HepG2 (cell line): ENCODE measurements at regions not wholly inside any gene's neighbourhood (a gene's known extent, or its start where the extent isn't known, plus 50 kb on each side); places are given as distances from the start of the nearest gene placed in this dataset.

Experiments
- ATAC-seq: fragments of 200-7000 bp; cut with Tn5 transposase; 3 replicates; pipeline ENCODE4 v1.9.1; 2020; ENCODE audit warnings: mild to moderate bottlenecking, moderate library complexity
- BruUV-seq: library from RNA; stranded (reverse); fragments of 400-500 nt; replicated peaks from 2 replicates; lab custom pipeline; 2021; lab: Mats Ljungman, UMichigan
- CTCF ChIA-PET: fragments of 300-600 bp; formaldehyde crosslinking; extraction: SDS; loops from one replicate; lab custom pipeline; 2021; ENCODE audit warnings: low total read pairs, inconsistent platforms, low intra/inter-chr PET ratio; lab: Yijun Ruan, JAX
- POLR2A ChIA-PET: fragments of 350-600 bp; sonication (Branson Sonifier 250); formaldehyde crosslinking; loops from one replicate; lab custom pipeline; 2020; ENCODE audit warnings: antibody characterized with exemption, inconsistent platforms; lab: Yijun Ruan, JAX
- DNase-seq: peaks from one replicate; pipeline ENCODE4 v3.0.0-alpha.2; 2015; ENCODE audit warnings: low spot score
- FAIRE-seq: peaks from 3 replicates; lab custom pipeline; 2011; peaks lifted over from hg19 to GRCh38; lab: Jason Lieb, UNC
- H2AFZ ChIP-seq: one replicate; pipeline ENCODE4 v1.6.1; 2011; ENCODE audit warnings: low read length, inconsistent platforms
- H3K27ac ChIP-seq: fragments of 300-600 bp; 3 replicates; pipeline ENCODE4 v1.8.0; 2011; ENCODE audit warnings: mixed run types, mild to moderate bottlenecking, mixed read lengths, low read length, inconsistent platforms; ENCODE audit not compliant: insufficient read depth; ENCODE audit errors: extremely low read length
- H3K27me3 ChIP-seq, 2 experiments: fragments of 200-600 bp in 1 of 2; 2 replicates in 1 of 2; 3 replicates in 1 of 2; pipeline versions ENCODE4 v1.6.0 to v1.8.0; 2011; ENCODE audit warnings: low read length in 2 of 2, mild to moderate bottlenecking in 2 of 2, moderate library complexity in 2 of 2, inconsistent platforms in 1 of 2; ENCODE audit not compliant: insufficient read depth in 2 of 2, control insufficient read depth in 1 of 2
- H3K36me3 ChIP-seq, 2 experiments: fragments of 200-600 bp in 1 of 2; replicated peaks in 1 of 2; 2 replicates in 1 of 2; 3 replicates in 1 of 2; pipeline versions ENCODE4 v1.5.1 to v1.8.0; 2011; ENCODE audit warnings: low read length in 2 of 2, inconsistent platforms in 1 of 2; ENCODE audit not compliant: insufficient read depth in 2 of 2, control insufficient read depth in 1 of 2
- H3K4me1 ChIP-seq: 2 replicates; pipeline ENCODE4 v1.5.1; 2012; ENCODE audit warnings: low read length, inconsistent platforms; ENCODE audit not compliant: insufficient read depth
- H3K4me2 ChIP-seq: 2 replicates; pipeline ENCODE4 v1.6.0; 2011; ENCODE audit warnings: low read depth, low read length, inconsistent platforms
- H3K4me3 ChIP-seq, 3 experiments: fragments of 200-600 bp in 1 of 3; sonication (generic), shearing (Covaris generic) in 1 of 3; replicated peaks in 1 of 3; 2 replicates each; pipeline ENCODE4 v1.5.1; 2011 to 2016; ENCODE audit warnings: low read length in 3 of 3, inconsistent platforms in 2 of 3, low read depth in 2 of 3, mild to moderate bottlenecking in 2 of 3, control low read depth in 1 of 3, mixed read lengths in 1 of 3; ENCODE audit not compliant: insufficient read depth in 1 of 3
- H3K79me2 ChIP-seq: one replicate; pipeline ENCODE4 v1.6.1; 2011; ENCODE audit warnings: low read length, inconsistent platforms; ENCODE audit not compliant: insufficient read depth
- H3K9ac ChIP-seq: 2 replicates; pipeline ENCODE4 v1.6.0; 2011; ENCODE audit warnings: mild to moderate bottlenecking, low read depth, low read length, inconsistent platforms; ENCODE audit not compliant: insufficient read depth
- H3K9me3 ChIP-seq: 2 replicates; pipeline ENCODE4 v1.5.1; 2012; ENCODE audit warnings: mild to moderate bottlenecking, low read length
- H4K20me1 ChIP-seq: 2 replicates; pipeline ENCODE4 v1.6.0; 2011; ENCODE audit warnings: inconsistent platforms, mild to moderate bottlenecking, low read length, moderate library complexity; ENCODE audit not compliant: insufficient read depth
- CCDC6 ChIP-seq: sonication (generic); formaldehyde crosslinking; IDR thresholded peaks from 2 replicates; pipeline ENCODE4 v1.8.1; 2022; ENCODE audit warnings: mild to moderate bottlenecking, missing genetic modification reagents, moderate library complexity
- HNRNPUL1 ChIP-seq: fragments of 200-400 bp; formaldehyde crosslinking; IDR thresholded peaks from 2 replicates; pipeline ENCODE4 v1.6.1; 2017; ENCODE audit warnings: low read depth, mild to moderate bottlenecking, low read length, moderate library complexity
- MBD4 ChIP-seq: IDR thresholded peaks from 2 replicates; pipeline ENCODE4 v1.6.1; 2012; ENCODE audit warnings: low read length, inconsistent platforms, borderline replicate concordance
- ZNF160 ChIP-seq: sonication (generic); formaldehyde crosslinking; IDR thresholded peaks from 2 replicates; pipeline ENCODE4 v1.8.0; 2022; ENCODE audit warnings: mild to moderate bottlenecking, inconsistent platforms, missing genetic modification reagents
- ZNF329 ChIP-seq: sonication (generic); formaldehyde crosslinking; IDR thresholded peaks from 2 replicates; pipeline ENCODE4 v1.9.0; 2021; ENCODE audit warnings: low read depth, mild to moderate bottlenecking, missing genetic modification reagents
- ZNF441 ChIP-seq: sonication (generic); formaldehyde crosslinking; IDR thresholded peaks from 2 replicates; pipeline ENCODE4 v1.7.0; 2021; ENCODE audit warnings: missing genetic modification reagents, borderline replicate concordance
- ZNF607 ChIP-seq: sonication (generic); formaldehyde crosslinking; IDR thresholded peaks from 2 replicates; pipeline ENCODE4 v1.5.1; 2020; ENCODE audit warnings: missing genetic modification reagents, mild to moderate bottlenecking, borderline replicate concordance
- WGBS: methylation state at CpG from one replicate; pipeline ENCODE4 v1.1.6; 2017; ENCODE audit warnings: low lambda C conversion rate; 5-methylcytosine and 5-hydroxymethylcytosine counted together
- in situ Hi-C: cut with HindIII; loops from 2 replicates; pipeline ENCODE4 v1.10.0; 2017; ENCODE audit warnings: low pct_unique_long_range_greater_than_20kb; ENCODE audit not compliant: extremely low pct_ligation_motif_present
- intact Hi-C: fragments of 100-400 bp; cut with micrococcal nuclease; formaldehyde crosslinking; loops from one replicate; pipeline ENCODE4 v1.10.0; 2022; ENCODE audit not compliant: unreplicated experiment
- TF ChIP-seq, protein P1 (sequence below): IDR thresholded peaks from 2 replicates; pipeline ENCODE4 v1.6.1; 2012; ENCODE audit warnings: inconsistent platforms
- TF ChIP-seq, protein P2 (sequence below): fragments of 450-650 bp; IDR thresholded peaks from 2 replicates; pipeline ENCODE4 v1.6.1; 2016

DNA sequence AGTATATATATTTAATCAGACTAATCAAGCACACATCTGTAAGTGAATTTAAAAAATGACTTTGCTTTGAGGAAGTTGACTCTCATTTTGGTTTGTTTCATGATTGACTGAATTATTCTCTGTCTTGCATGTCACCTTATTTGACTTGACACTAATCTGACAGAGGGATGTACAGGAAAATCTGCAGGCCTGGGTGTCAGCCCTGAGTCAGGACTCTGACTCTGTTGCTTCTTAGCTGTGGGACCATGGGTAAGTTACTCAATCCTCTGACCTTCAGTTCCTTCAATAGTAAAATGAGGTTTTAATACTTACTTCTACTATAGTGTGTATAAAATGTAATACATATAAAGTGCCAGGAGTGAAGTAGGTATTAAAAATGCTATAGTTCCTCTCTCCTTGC, 415.9 kb downstream of the ARHGEF28 start (continued):
- TF ChIP-seq, protein P1, sequence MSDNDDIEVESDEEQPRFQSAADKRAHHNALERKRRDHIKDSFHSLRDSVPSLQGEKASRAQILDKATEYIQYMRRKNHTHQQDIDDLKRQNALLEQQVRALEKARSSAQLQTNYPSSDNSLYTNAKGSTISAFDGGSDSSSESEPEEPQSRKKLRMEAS, result no peak
- TF ChIP-seq ZNF329 (CRISPR knock-in tag), result no peak
- no peak for TF ChIP-seq ZNF160
- TF ChIP-seq ZNF607 (CRISPR knock-in tag), result no peak
- no peak for TF ChIP-seq MBD4
- TF ChIP-seq CCDC6, result no peak
- no peak for TF ChIP-seq HNRNPUL1

- H3K9me3 ChIP-seq, result no peaks in the 10 kb centered on the region
- DNase-seq, result no peak
- no peaks in the 10 kb centered on the region for H3K79me2 ChIP-seq
- H3K27ac ChIP-seq, result no peak overlapping the region
- 0 out of 2 replicates have a peak, but pooled peaks cover under 1% of the 10 kb centered on the region for H3K4me1 ChIP-seq
- BruUV-seq, result no TSS peak
- intact Hi-C loops (no loop called here), in situ Hi-C loops (loop anchor here (10.0 kb wide), 1 partner anchor 604 kb away; the partner anchor contains the start of gene ENC1)
- CTCF ChIA-PET, result no interaction called here
- no peak for FAIRE-seq
- no peaks in the 10 kb centered on the region; a peak in 1 of 5 replicates for H3K27me3 ChIP-seq
- no peak overlapping the region for H3K4me2 ChIP-seq
- ATAC-seq, result no peak
- H4K20me1 ChIP-seq, result no peaks in the 10 kb centered on the region
- H3K9ac ChIP-seq, result no peak overlapping the region
- H2AFZ ChIP-seq, result no peak overlapping the region
- H3K36me3 ChIP-seq, result no peaks in the 10 kb centered on the region
- POLR2A ChIA-PET, result no interaction called here
- 27% methylated on average over 5 of the region's 5 CpGs for WGBS
- no peak overlapping the region for H3K4me3 ChIP-seq
- TF ChIP-seq, protein P2, sequence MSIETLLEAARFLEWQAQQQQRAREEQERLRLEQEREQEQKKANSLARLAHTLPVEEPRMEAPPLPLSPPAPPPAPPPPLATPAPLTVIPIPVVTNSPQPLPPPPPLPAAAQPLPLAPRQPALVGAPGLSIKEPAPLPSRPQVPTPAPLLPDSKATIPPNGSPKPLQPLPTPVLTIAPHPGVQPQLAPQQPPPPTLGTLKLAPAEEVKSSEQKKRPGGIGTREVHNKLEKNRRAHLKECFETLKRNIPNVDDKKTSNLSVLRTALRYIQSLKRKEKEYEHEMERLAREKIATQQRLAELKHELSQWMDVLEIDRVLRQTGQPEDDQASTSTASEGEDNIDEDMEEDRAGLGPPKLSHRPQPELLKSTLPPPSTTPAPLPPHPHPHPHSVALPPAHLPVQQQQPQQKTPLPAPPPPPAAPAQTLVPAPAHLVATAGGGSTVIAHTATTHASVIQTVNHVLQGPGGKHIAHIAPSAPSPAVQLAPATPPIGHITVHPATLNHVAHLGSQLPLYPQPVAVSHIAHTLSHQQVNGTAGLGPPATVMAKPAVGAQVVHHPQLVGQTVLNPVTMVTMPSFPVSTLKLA, result peak; percentile 25; the same call in 1 of the 2 replicates
- no peak for TF ChIP-seq ZNF441 (CRISPR knock-in tag)
Observed at GRCh38 chr5:74040811-74041491, 415.0 kb downstream of the ARHGEF28 start.
